ENCODE measurements at regions not wholly inside any gene's neighbourhood (a gene's known extent, or its start where the extent isn't known, plus 50 kb on each side); places are given as distances from the start of the nearest gene placed in this dataset.

GRCh38 chr16:13816701-13817100, 103.3 kb upstream of the ERCC4 start:
- DNase-seq (ENCODE audit: low spot score) (no peak), FAIRE-seq (no peak), ATAC-seq (no peak)
- CTCF ChIA-PET (ENCODE audit: low intra/inter-chr PET ratio, low total read pairs), result no interaction called here
- in situ Hi-C loops (cut with HindIII; ENCODE audit: extremely low pct_ligation_motif_present, low pct_unique_long_range_greater_than_20kb), result no loop called here
- Histone ChIP-seq H3K79me2 (ENCODE audit: insufficient read depth, low read length) (no peaks in the 10 kb centered on the region), H3K4me1 (ENCODE audit: insufficient read depth, low read length) (no peaks in the 10 kb centered on the region), H3K9me3 (ENCODE audit: low read length) (no peaks in the 10 kb centered on the region), H3K36me3 (replicated peaks in 1 of 2; ENCODE audit: control insufficient read depth in 1 of 2, insufficient read depth in 2 of 2, low read length in 2 of 2) (no peaks in the 10 kb centered on the region), H3K4me2 (ENCODE audit: low read depth, low read length) (no peak overlapping the region), H3K27me3 (ENCODE audit: control insufficient read depth in 1 of 2, insufficient read depth in 2 of 2, low read length in 2 of 2) (peaks cover 0 to 2% of the 10 kb centered on the region in 2 experiments; a peak in 1 of 5 replicates), H3K9ac (ENCODE audit: insufficient read depth, low read depth, low read length) (no peak overlapping the region), H3K27ac (ENCODE audit: extremely low read length, insufficient read depth, low read length) (no peak overlapping the region), H4K20me1 (ENCODE audit: insufficient read depth, low read length) (no peaks in the 10 kb centered on the region), H2AFZ (ENCODE audit: low read length) (no peak overlapping the region), H3K4me3 (replicated peaks in 1 of 3; ENCODE audit: insufficient read depth in 1 of 3, low read depth in 2 of 3, low read length in 3 of 3) (no peak overlapping the region)
- no TSS peak for BruUV-seq (replicated peaks)
- intact Hi-C loops (cut with micrococcal nuclease; ENCODE audit: unreplicated experiment), result no loop called here
- TF ChIP-seq NR2F1 (CRISPR knock-in tag; IDR thresholded peaks at IDR 0.05) (no peak), ZNF563 (CRISPR knock-in tag; IDR thresholded peaks at IDR 0.05) (no peak), ZNF615 (CRISPR knock-in tag; IDR thresholded peaks at IDR 0.05; ENCODE audit: borderline replicate concordance) (no peak), HDAC1 (CRISPR knock-in tag; IDR thresholded peaks at IDR 0.05) (no peak), ZNF800 (CRISPR knock-in tag; IDR thresholded peaks at IDR 0.05) (no peak)
- POLR2A ChIA-PET, result no interaction called here

GRCh38 chr16:13823501-13823900, 96.5 kb upstream of the ERCC4 start:
- H3K4me1 ChIP-seq (ENCODE audit: insufficient read depth, low read length), result no peaks in the 10 kb centered on the region
- CTCF ChIA-PET (ENCODE audit: low intra/inter-chr PET ratio, low total read pairs), result no interaction called here
- no peak for ATAC-seq

More at GRCh38 chr16:13823501-13823900, 96.5 kb upstream of the ERCC4 start:
- no peak overlapping the region for H3K27ac ChIP-seq (ENCODE audit: extremely low read length, insufficient read depth, low read length)
- no peaks in the 10 kb centered on the region for H3K36me3 ChIP-seq (replicated peaks in 1 of 2; ENCODE audit: control insufficient read depth in 1 of 2, insufficient read depth in 2 of 2, low read length in 2 of 2)
- BruUV-seq (replicated peaks), result no TSS peak
- no peak for TF ChIP-seq AHR (CRISPR knock-in tag; IDR thresholded peaks at IDR 0.05)
- TF ChIP-seq FOXJ3 (CRISPR knock-in tag; IDR thresholded peaks at IDR 0.05; ENCODE audit: borderline replicate concordance), result no peak
- no peak for TF ChIP-seq HDAC2 (CRISPR knock-in tag; IDR thresholded peaks at IDR 0.05)
- TF ChIP-seq TRIM24 (CRISPR knock-in tag; IDR thresholded peaks at IDR 0.05), result no peak
- TF ChIP-seq PHF8 (CRISPR knock-in tag; IDR thresholded peaks at IDR 0.05), result no peak
- TF ChIP-seq ELF3 (CRISPR knock-in tag; IDR thresholded peaks at IDR 0.05), result no peak
- TF ChIP-seq SATB2 (CRISPR knock-in tag; IDR thresholded peaks at IDR 0.05), result no peak
- TF ChIP-seq NBN (conservative IDR thresholded peaks at IDR 0.05), result no peak
- TF ChIP-seq BHLHE40 (IDR thresholded peaks at IDR 0.05; ENCODE audit: low read length), result no peak
- no peak for TF ChIP-seq YEATS2 (CRISPR knock-in tag; IDR thresholded peaks at IDR 0.05; ENCODE audit: borderline replicate concordance)
- no peak for TF ChIP-seq ZFP62 (CRISPR knock-in tag; IDR thresholded peaks at IDR 0.05)
- H3K9me3 ChIP-seq (ENCODE audit: low read length), result no peaks in the 10 kb centered on the region
- H3K9ac ChIP-seq (ENCODE audit: insufficient read depth, low read depth, low read length), result no peak overlapping the region
- no peaks in the 10 kb centered on the region for H4K20me1 ChIP-seq (ENCODE audit: insufficient read depth, low read length)
- H3K79me2 ChIP-seq (ENCODE audit: insufficient read depth, low read length), result no peaks in the 10 kb centered on the region
- POLR2A ChIA-PET, result no interaction called here
- H3K4me2 ChIP-seq (ENCODE audit: low read depth, low read length), result no peak overlapping the region
- H2AFZ ChIP-seq (ENCODE audit: low read length), result no peak overlapping the region
- H3K27me3 ChIP-seq (ENCODE audit: control insufficient read depth in 1 of 2, insufficient read depth in 2 of 2, low read length in 2 of 2), result peaks cover 2 to 17% of the 10 kb centered on the region in 2 experiments; a peak in 3 of 5 replicates
- no peak for DNase-seq (ENCODE audit: low spot score)
- intact Hi-C loops (cut with micrococcal nuclease; ENCODE audit: unreplicated experiment), result no loop called here
- H3K4me3 ChIP-seq (replicated peaks in 1 of 3; ENCODE audit: insufficient read depth in 1 of 3, low read depth in 2 of 3, low read length in 3 of 3), result no peak overlapping the region
- WGBS (ENCODE audit: low lambda C conversion rate), result 44% methylated on average over 6 of the region's 6 CpGs
- in situ Hi-C loops (cut with HindIII; ENCODE audit: extremely low pct_ligation_motif_present, low pct_unique_long_range_greater_than_20kb), result no loop called here
- no peak for FAIRE-seq
